Endothelial cell of umbilical vein (primary cell): ENCODE measurements at regions not wholly inside any gene's neighbourhood (a gene's known extent, or its start where the extent isn't known, plus 50 kb on each side); places are given as distances from the start of the nearest gene placed in this dataset.
"Not testable (repeated sequence)": the region's sequence is repeated elsewhere in the genome, so short reads cannot be mapped to it uniquely, and the experiment has no call there.

Source experiments
- BruUV-seq: library from RNA; stranded (reverse); fragments of 400-500 nt; replicated peaks from 2 replicates; lab custom pipeline; 2021; lab: Mats Ljungman, UMichigan
- CTCF ChIA-PET: fragments of 300-600, 350-600 bp; sonication (Branson Sonifier 250); formaldehyde crosslinking; loops from one replicate; lab custom pipeline; 2021; ENCODE audit warnings: antibody characterized with exemption, inconsistent platforms; lab: Charles Lee
- POLR2A ChIA-PET: fragments of 300-600, 350-600 bp; sonication (Branson Sonifier 250); formaldehyde crosslinking; loops from one replicate; lab custom pipeline; 2021; ENCODE audit warnings: antibody characterized with exemption, inconsistent platforms; lab: Charles Lee
- DNase-seq: peaks from one replicate; pipeline ENCODE4 v3.0.0-alpha.2; 2011; ENCODE audit warnings: low read depth, low spot score
- FAIRE-seq: peaks from 2 replicates; lab custom pipeline; 2011; peaks lifted over from hg19 to GRCh38; lab: Jason Lieb, UNC
- H2AFZ ChIP-seq: 2 replicates; pipeline ENCODE4 v1.6.0; 2012; ENCODE audit warnings: low read depth, low read length, control low read depth, inconsistent platforms
- H3K27ac ChIP-seq: 2 replicates; pipeline ENCODE4 v1.5.1; 2011; ENCODE audit warnings: low read depth, mild to moderate bottlenecking, control low read depth, low read length, moderate library complexity; ENCODE audit not compliant: insufficient read depth
- H3K27me3 ChIP-seq, 2 experiments: 2 replicates each; pipeline versions ENCODE4 v1.6.0 to v1.6.1; 2011; ENCODE audit warnings: low read length in 2 of 2, mixed read lengths in 1 of 2; ENCODE audit not compliant: control insufficient read depth in 2 of 2, insufficient read depth in 2 of 2
- H3K36me3 ChIP-seq, 2 experiments: 2 replicates in 1 of 2; 3 replicates in 1 of 2; pipeline ENCODE4 v1.5.1; 2011; ENCODE audit warnings: low read length in 2 of 2, mild to moderate bottlenecking in 1 of 2, moderate library complexity in 1 of 2; ENCODE audit not compliant: control insufficient read depth in 2 of 2, insufficient read depth in 2 of 2; ENCODE audit errors: extremely low read depth in 1 of 2
- H3K4me1 ChIP-seq: 3 replicates; pipeline ENCODE4 v1.5.1; 2011; ENCODE audit warnings: mild to moderate bottlenecking, low read length; ENCODE audit not compliant: control insufficient read depth, insufficient read depth; ENCODE audit errors: extremely low read depth
- H3K4me2 ChIP-seq: 2 replicates; pipeline ENCODE4 v1.6.1; 2011; ENCODE audit warnings: low read length, control low read depth, mixed read lengths; ENCODE audit not compliant: insufficient read depth
- H3K4me3 ChIP-seq, 3 experiments: fragments of 200-600 bp in 1 of 3; sonication (generic), shearing (Covaris generic) in 1 of 3; replicated peaks in 1 of 3; 2 replicates each; pipeline ENCODE4 v1.5.1; 2011 to 2016; ENCODE audit warnings: control low read depth in 3 of 3, low read length in 3 of 3, mild to moderate bottlenecking in 2 of 3, inconsistent platforms in 1 of 3, low read depth in 1 of 3, moderate library complexity in 1 of 3; ENCODE audit not compliant: insufficient read depth in 1 of 3
- H3K79me2 ChIP-seq: 2 replicates; pipeline ENCODE4 v1.6.0; 2012; ENCODE audit warnings: low read length, inconsistent platforms; ENCODE audit not compliant: control insufficient read depth, insufficient read depth
- H3K9ac ChIP-seq: replicated peaks from 2 replicates; pipeline ENCODE3; 2011; ENCODE audit warnings: low read length, control low read depth; ENCODE audit not compliant: insufficient read depth; ENCODE audit errors: extremely low read depth
- H3K9me1 ChIP-seq: replicated peaks from 3 replicates; pipeline ENCODE4 v1.6.0; 2011; ENCODE audit warnings: mild to moderate bottlenecking, low read length; ENCODE audit not compliant: control insufficient read depth, insufficient read depth; ENCODE audit errors: extremely low read depth
- H3K9me3 ChIP-seq: replicated peaks from 2 replicates; pipeline ENCODE4 v1.5.1; 2012; ENCODE audit warnings: low read length, inconsistent platforms; ENCODE audit not compliant: control insufficient read depth, insufficient read depth
- H4K20me1 ChIP-seq: replicated peaks from 2 replicates; pipeline ENCODE3; 2011; ENCODE audit warnings: mild to moderate bottlenecking, low read length; ENCODE audit not compliant: control insufficient read depth, insufficient read depth; ENCODE audit errors: extremely low read depth
- CTCF ChIP-seq, 2 donors: IDR thresholded peaks; 1 replicate in 1 of 2; 2 replicates in 1 of 2; pipeline ENCODE4 v1.5.1; 2011; ENCODE audit warnings: low read length in 2 of 2, mild to moderate bottlenecking in 2 of 2, moderate library complexity in 2 of 2, control low read depth in 1 of 2, inconsistent platforms in 1 of 2, low read depth in 1 of 2; ENCODE audit not compliant: insufficient read depth in 1 of 2; ENCODE audit errors: extremely low read depth in 1 of 2
- JUN ChIP-seq: IDR thresholded peaks from 2 replicates; pipeline ENCODE4 v1.6.1; 2011; ENCODE audit warnings: borderline replicate concordance, low read depth; ENCODE audit not compliant: insufficient read length, insufficient read depth
- POLR2A ChIP-seq: IDR thresholded peaks from 2 replicates; pipeline ENCODE4 v1.6.1; 2012; ENCODE audit warnings: low read depth, mild to moderate bottlenecking, control low read depth, low read length
- dilution Hi-C: fragments of 300-500 bp; cut with MboI; formaldehyde crosslinking; loops from one replicate; pipeline ENCODE4 v1.15.0; 2019; ENCODE audit warnings: low sequenced_read_pairs; ENCODE audit not compliant: extremely low pct_ligation_motif_present
- intact Hi-C: fragments of 100-400 bp; cut with micrococcal nuclease; formaldehyde crosslinking; loops from one replicate; pipeline ENCODE4 v1.10.0; 2022

GRCh38 chr2:39498176-39498575, 61.1 kb upstream of the MAP4K3 start:
- H2AFZ ChIP-seq, H3K4me2 ChIP-seq, BruUV-seq, intact Hi-C loops, H3K36me3 ChIP-seq, H3K9me1 ChIP-seq, H3K27me3 ChIP-seq, POLR2A ChIA-PET, CTCF ChIA-PET, H3K4me3 ChIP-seq, DNase-seq, H4K20me1 ChIP-seq, H3K9me3 ChIP-seq, H3K9ac ChIP-seq, H3K79me2 ChIP-seq, FAIRE-seq, dilution Hi-C loops, H3K27ac ChIP-seq: not testable (repeated sequence)
- H3K4me1 ChIP-seq = peaks cover 16% of the 10 kb centered on the region

- ChIA-PET CTCF (no interaction called here), POLR2A (no interaction called here)
- Histone ChIP-seq H3K4me3 (no peak overlapping the region), H3K27me3 (no peaks in the 10 kb centered on the region), H3K9me1 (no peaks in the 10 kb centered on the region), H3K4me2 (no peak overlapping the region), H3K9me3 (no peaks in the 10 kb centered on the region), H3K4me1 (peaks cover 16% of the 10 kb centered on the region), H3K27ac (no peak overlapping the region), H3K9ac (no peak overlapping the region), H3K36me3 (no peaks in the 10 kb centered on the region), H3K79me2 (no peaks in the 10 kb centered on the region), H2AFZ (no peak overlapping the region), H4K20me1 (no peaks in the 10 kb centered on the region)
- no peak for TF ChIP-seq JUN
- no peak for TF ChIP-seq POLR2A
- TF ChIP-seq CTCF (IDR thresholded peaks at IDR 0.05; ENCODE audit: extremely low read depth in 1 of 2, insufficient read depth in 1 of 2, low read depth in 1 of 2, low read length in 2 of 2) = no peak
- dilution Hi-C loops = no loop called here
- FAIRE-seq (no peak), DNase-seq (no peak)
- BruUV-seq = no TSS peak
- intact Hi-C loops = no loop called here
Measured at GRCh38 chr2:39498786-39499185, 61.7 kb upstream of the MAP4K3 start.
